Activated B cell treated with CpG ODN at 0.5 μM for 24 hours (primary cell): ENCODE measurements at regions not wholly inside any gene's neighbourhood (a gene's known extent, or its start where the extent isn't known, plus 50 kb on each side); places are given as distances from the start of the nearest gene placed in this dataset.

Experiments used
- ATAC-seq: fragments of 200-7000 bp; cut with Tn5 transposase; one replicate; pipeline ENCODE4 v1.10.0; 2021; ENCODE audit warnings: low read depth, mild to moderate bottlenecking, moderate library complexity
- CTCF ChIA-PET: fragments of 350-600 bp; sonication (Branson Sonifier 250); formaldehyde crosslinking; loops from one replicate; lab custom pipeline; 2021; ENCODE audit warnings: antibody characterized with exemption; lab: Charles Lee
- POLR2A ChIA-PET: fragments of 350-600 bp; sonication (Branson Sonifier 250); formaldehyde crosslinking; loops from one replicate; lab custom pipeline; 2021; ENCODE audit warnings: antibody characterized with exemption; lab: Charles Lee
- DNase-seq: peaks from one replicate; pipeline ENCODE4 v3.0.0; 2022
- H3K27ac Mint-ChIP-seq: one replicate; pipeline ENCODE4 v1.8.0; 2020; ENCODE audit warnings: mixed read lengths
- H3K27me3 Mint-ChIP-seq: one replicate; pipeline ENCODE4 v1.8.0; 2021; ENCODE audit warnings: mixed read lengths
- H3K36me3 Mint-ChIP-seq: one replicate; pipeline ENCODE4 v1.8.0; 2021; ENCODE audit warnings: low read depth, mixed read lengths
- H3K4me1 Mint-ChIP-seq: one replicate; pipeline ENCODE4 v1.8.0; 2021; ENCODE audit warnings: mixed read lengths
- H3K4me3 Mint-ChIP-seq: one replicate; pipeline ENCODE4 v1.8.0; 2020; ENCODE audit warnings: mild to moderate bottlenecking, mixed read lengths
- H3K9me3 Mint-ChIP-seq: one replicate; pipeline ENCODE4 v1.8.0; 2020; ENCODE audit warnings: mixed read lengths
- intact Hi-C: fragments of 100-400 bp; cut with micrococcal nuclease; formaldehyde crosslinking; loops from one replicate; pipeline ENCODE4 v1.15.1; 2024
- TF ChIP-seq, protein P1 (sequence below): fragments of 200-600 bp; IDR thresholded peaks from one replicate; pipeline ENCODE4 v1.8.0; 2022; ENCODE audit warnings: antibody characterized with exemption, mild to moderate bottlenecking

GRCh38 chr5:112636751-112637150, 100.9 kb upstream of the APC start:
- no peak for DNase-seq
- ChIA-PET POLR2A (no interaction called here), CTCF (no interaction called here)
- Mint-ChIP-seq H3K27ac (no peak overlapping the region), H3K9me3 (peaks cover 13% of the 10 kb centered on the region), H3K4me1 (no peaks in the 10 kb centered on the region), H3K27me3 (peaks cover 5% of the 10 kb centered on the region), H3K36me3 (peaks cover 4% of the 10 kb centered on the region), H3K4me3 (no peak overlapping the region)
- ATAC-seq: no peak
- intact Hi-C loops: no loop called here
- TF ChIP-seq, protein P1, sequence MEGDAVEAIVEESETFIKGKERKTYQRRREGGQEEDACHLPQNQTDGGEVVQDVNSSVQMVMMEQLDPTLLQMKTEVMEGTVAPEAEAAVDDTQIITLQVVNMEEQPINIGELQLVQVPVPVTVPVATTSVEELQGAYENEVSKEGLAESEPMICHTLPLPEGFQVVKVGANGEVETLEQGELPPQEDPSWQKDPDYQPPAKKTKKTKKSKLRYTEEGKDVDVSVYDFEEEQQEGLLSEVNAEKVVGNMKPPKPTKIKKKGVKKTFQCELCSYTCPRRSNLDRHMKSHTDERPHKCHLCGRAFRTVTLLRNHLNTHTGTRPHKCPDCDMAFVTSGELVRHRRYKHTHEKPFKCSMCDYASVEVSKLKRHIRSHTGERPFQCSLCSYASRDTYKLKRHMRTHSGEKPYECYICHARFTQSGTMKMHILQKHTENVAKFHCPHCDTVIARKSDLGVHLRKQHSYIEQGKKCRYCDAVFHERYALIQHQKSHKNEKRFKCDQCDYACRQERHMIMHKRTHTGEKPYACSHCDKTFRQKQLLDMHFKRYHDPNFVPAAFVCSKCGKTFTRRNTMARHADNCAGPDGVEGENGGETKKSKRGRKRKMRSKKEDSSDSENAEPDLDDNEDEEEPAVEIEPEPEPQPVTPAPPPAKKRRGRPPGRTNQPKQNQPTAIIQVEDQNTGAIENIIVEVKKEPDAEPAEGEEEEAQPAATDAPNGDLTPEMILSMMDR: no peak

DNA sequence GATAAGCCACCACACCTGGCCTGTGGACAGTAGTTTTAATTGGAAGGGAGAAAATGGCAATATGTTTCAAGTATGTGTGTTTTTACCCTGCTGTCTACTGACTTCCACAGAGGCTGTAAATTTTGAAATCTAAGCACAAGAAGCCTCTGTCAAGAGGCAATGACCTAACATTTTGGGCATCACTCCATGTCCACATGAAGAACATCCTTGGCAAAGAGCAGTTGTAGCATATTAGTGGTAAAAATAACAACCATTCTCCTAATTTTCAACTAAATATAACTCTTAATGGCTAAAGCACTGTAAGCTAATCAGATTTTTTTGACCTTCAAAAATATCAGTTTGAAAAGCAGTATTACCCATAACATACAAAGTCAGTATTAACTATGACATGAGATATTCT, 100.3 kb upstream of the APC start:
- POLR2A ChIA-PET: no interaction called here
- no peaks in the 10 kb centered on the region for H3K4me1 Mint-ChIP-seq
- no peak for DNase-seq
- CTCF ChIA-PET: no interaction called here
- H3K4me3 Mint-ChIP-seq: no peak overlapping the region
- H3K9me3 Mint-ChIP-seq: peaks cover 8% of the 10 kb centered on the region
- TF ChIP-seq, protein P1: no peak
- peaks cover 4% of the 10 kb centered on the region for H3K36me3 Mint-ChIP-seq
- no peak overlapping the region for H3K27ac Mint-ChIP-seq
- no peak for ATAC-seq
- peaks cover 1% of the 10 kb centered on the region for H3K27me3 Mint-ChIP-seq
- intact Hi-C loops: no loop called here

DNA sequence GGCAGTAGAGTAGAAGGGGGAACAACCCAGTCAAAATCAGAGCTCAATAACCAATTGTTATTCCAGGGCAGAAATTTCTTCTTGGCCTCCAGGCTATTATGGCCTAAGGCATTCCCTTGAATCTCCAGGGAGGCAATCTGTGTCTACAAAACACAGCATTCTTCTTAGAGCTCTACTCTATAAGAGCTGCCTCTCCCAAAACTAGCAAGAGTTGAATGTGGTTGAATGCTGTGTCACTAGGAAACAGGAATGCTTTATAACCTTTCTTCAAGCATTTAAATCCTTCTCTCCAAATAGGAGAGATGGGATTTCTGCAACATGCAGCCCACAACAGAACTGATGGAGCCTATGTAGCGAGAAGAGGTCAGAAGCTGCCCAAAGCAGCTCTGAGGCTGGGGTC, 97.1 kb upstream of the APC start:
- Mint-ChIP-seq H3K27ac (no peak overlapping the region), H3K36me3 (no peaks in the 10 kb centered on the region), H3K4me3 (no peak overlapping the region), H3K27me3 (peaks cover 1% of the 10 kb centered on the region), H3K9me3 (no peaks in the 10 kb centered on the region), H3K4me1 (no peaks in the 10 kb centered on the region)
- DNase-seq (no peak), ATAC-seq (no peak)
- ChIA-PET CTCF (no interaction called here), POLR2A (no interaction called here)
- TF ChIP-seq, protein P1: no peak
- intact Hi-C loops: no loop called here

DNA sequence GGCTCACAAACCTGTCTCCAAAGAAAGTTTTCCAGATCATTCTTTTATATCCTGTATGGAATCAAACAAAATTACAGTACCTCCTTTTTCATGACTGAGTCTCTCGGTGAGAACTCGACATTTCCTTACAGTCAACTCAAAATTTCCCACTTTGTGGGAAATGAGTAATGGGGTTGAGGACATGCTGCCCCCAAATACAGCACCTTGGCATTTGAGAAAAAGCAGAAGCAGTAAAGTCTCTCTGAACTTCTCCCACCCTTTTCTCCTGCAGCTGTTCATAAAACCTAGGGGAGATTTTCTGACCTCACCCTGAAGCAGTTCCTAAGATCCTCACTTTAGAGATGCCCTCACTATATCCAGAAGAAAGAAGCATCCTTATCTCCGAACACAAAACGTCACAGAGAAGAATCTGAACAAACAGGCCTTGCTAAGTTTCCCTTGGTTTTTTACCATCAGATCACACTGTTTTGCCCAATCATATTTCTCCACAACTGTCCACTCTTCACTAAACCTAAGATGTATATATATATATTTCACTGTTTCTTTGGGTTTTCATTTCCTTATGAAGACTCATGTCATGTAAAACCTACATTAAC, 96.1 kb upstream of the APC start:
- TF ChIP-seq, protein P1: no peak
- CTCF ChIA-PET: no interaction called here
- DNase-seq (no peak), ATAC-seq (no peak)
- POLR2A ChIA-PET: no interaction called here
- intact Hi-C loops: no loop called here
- Mint-ChIP-seq H3K36me3 (no peaks in the 10 kb centered on the region), H3K9me3 (no peaks in the 10 kb centered on the region), H3K4me1 (no peaks in the 10 kb centered on the region), H3K4me3 (no peak overlapping the region), H3K27me3 (no peaks in the 10 kb centered on the region), H3K27ac (no peak overlapping the region)

- DNase-seq (no peak), ATAC-seq (no peak)
- intact Hi-C loops: no loop called here
- no peak overlapping the region for H3K27ac Mint-ChIP-seq
- no peaks in the 10 kb centered on the region for H3K4me1 Mint-ChIP-seq
- POLR2A ChIA-PET: no interaction called here
- H3K9me3 Mint-ChIP-seq: no peaks in the 10 kb centered on the region
- CTCF ChIA-PET: no interaction called here
- TF ChIP-seq, protein P1: no peak
- H3K4me3 Mint-ChIP-seq: no peak overlapping the region
- no peaks in the 10 kb centered on the region for H3K36me3 Mint-ChIP-seq
- H3K27me3 Mint-ChIP-seq: peaks cover 3% of the 10 kb centered on the region
Observed at GRCh38 chr5:112642885-112643284, 94.8 kb upstream of the APC start.
